Osteocyte (in vitro differentiated cells): ENCODE measurements at regions not wholly inside any gene's neighbourhood (a gene's known extent, or its start where the extent isn't known, plus 50 kb on each side); places are given as distances from the start of the nearest gene placed in this dataset.
A peak's percentile ranks its signal among the peaks of the same experiment; 100 is the strongest.

Experiments
- DNase-seq: peaks from one replicate; pipeline ENCODE4 v3.0.0; 2021; ENCODE audit warnings: mixed read lengths; ENCODE audit not compliant: unreplicated experiment; ENCODE audit errors: extremely low spot score
- H3K27ac Mint-ChIP-seq: one replicate; pipeline ENCODE4 v1.8.0; 2021; ENCODE audit warnings: mild to moderate bottlenecking, mixed read lengths; ENCODE audit not compliant: unreplicated experiment
- H3K27me3 Mint-ChIP-seq: one replicate; pipeline ENCODE4 v1.8.0; 2021; ENCODE audit warnings: mixed read lengths; ENCODE audit not compliant: unreplicated experiment
- H3K36me3 Mint-ChIP-seq: one replicate; pipeline ENCODE4 v1.8.0; 2021; ENCODE audit warnings: mixed read lengths; ENCODE audit not compliant: unreplicated experiment
- H3K4me1 Mint-ChIP-seq: one replicate; pipeline ENCODE4 v1.8.0; 2021; ENCODE audit warnings: mixed read lengths; ENCODE audit not compliant: unreplicated experiment
- H3K4me3 Mint-ChIP-seq: one replicate; pipeline ENCODE4 v1.8.0; 2021; ENCODE audit warnings: mild to moderate bottlenecking, moderate library complexity, mixed read lengths; ENCODE audit not compliant: unreplicated experiment
- H3K9me3 Mint-ChIP-seq: one replicate; pipeline ENCODE4 v1.8.0; 2021; ENCODE audit warnings: mixed read lengths; ENCODE audit not compliant: unreplicated experiment
- TF ChIP-seq, protein P1 (sequence below): fragments of 200-600 bp; sonication (generic); IDR thresholded peaks from 2 replicates; pipeline ENCODE4 v1.5.0; 2021; ENCODE audit warnings: antibody characterized with exemption, mild to moderate bottlenecking, moderate library complexity

DNA sequence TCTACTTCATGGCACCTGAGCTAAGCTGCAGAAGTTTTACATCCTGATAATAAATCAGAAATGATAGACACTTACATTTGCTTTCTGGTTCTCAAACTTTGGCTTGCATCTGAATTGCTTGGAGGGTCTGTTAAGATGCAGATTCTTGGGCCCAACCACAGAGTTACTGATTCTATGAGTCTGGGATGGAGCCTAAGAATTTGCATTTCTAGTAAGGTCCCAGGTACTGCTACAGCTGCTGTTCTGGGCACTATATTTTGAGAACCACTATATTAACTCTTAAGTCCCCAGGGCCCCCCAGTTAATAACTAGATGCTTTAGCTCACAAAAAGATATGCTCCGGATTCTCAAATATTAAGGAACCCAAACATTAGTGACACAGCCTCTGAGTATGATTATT lies 69.8 kb upstream of the DAB2 start:
- Mint-ChIP-seq H3K9me3 (peaks cover 17% of the 10 kb centered on the region), H3K4me3 (no peak overlapping the region), H3K27ac (peak overlapping the region; percentile 96), H3K36me3 (peaks cover 5% of the 10 kb centered on the region), H3K27me3 (no peaks in the 10 kb centered on the region), H3K4me1 (peaks cover 51% of the 10 kb centered on the region)
- no peak for DNase-seq
- TF ChIP-seq, protein P1, sequence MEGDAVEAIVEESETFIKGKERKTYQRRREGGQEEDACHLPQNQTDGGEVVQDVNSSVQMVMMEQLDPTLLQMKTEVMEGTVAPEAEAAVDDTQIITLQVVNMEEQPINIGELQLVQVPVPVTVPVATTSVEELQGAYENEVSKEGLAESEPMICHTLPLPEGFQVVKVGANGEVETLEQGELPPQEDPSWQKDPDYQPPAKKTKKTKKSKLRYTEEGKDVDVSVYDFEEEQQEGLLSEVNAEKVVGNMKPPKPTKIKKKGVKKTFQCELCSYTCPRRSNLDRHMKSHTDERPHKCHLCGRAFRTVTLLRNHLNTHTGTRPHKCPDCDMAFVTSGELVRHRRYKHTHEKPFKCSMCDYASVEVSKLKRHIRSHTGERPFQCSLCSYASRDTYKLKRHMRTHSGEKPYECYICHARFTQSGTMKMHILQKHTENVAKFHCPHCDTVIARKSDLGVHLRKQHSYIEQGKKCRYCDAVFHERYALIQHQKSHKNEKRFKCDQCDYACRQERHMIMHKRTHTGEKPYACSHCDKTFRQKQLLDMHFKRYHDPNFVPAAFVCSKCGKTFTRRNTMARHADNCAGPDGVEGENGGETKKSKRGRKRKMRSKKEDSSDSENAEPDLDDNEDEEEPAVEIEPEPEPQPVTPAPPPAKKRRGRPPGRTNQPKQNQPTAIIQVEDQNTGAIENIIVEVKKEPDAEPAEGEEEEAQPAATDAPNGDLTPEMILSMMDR, result no peak

DNA sequence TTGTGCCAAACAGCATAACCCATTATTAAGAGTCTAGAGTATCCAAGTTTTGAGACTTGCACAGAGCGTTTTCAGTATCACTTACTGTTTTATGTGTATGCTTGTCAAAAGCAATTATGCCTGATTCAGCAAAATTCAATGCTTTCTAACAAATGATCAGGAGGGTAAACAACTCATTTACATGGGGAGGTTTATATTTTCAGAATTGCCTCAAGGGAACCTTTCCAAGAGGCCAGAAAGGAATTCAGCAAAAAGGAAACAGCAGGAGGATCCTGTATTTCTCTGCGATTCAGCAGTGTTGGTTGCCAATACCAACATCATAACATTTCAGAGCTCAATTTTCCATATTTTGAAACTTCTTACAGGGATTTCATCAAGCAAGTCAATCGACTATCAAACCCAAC lies 69.3 kb upstream of the DAB2 start:
- peak overlapping the region; percentile 96 for H3K27ac Mint-ChIP-seq
- DNase-seq, result no peak
- peaks cover 47% of the 10 kb centered on the region for H3K4me1 Mint-ChIP-seq

DNA sequence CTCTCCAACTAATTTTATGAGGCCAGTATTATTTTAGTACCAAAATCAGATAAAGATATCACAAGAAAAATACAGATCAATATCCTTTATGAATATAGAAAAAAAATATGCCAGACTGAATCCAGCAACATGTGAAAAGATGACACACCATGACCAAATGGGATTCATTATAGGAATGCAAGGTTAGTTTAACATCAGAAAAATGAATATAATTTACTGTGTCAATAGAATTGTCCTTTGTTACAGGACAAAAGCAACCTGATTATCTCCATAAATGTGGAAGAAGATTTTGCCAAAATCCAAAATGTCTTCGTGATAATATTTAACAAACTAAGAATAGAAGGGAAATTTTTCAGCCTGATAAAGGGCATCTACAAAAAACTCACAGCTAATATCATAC lies 66.4 kb upstream of the DAB2 start:
- TF ChIP-seq, protein P1, result no peak
- no peak overlapping the region for H3K27ac Mint-ChIP-seq
- no peak for DNase-seq
- peaks cover 36% of the 10 kb centered on the region for H3K4me1 Mint-ChIP-seq
- peaks cover 17% of the 10 kb centered on the region for H3K9me3 Mint-ChIP-seq
- no peaks in the 10 kb centered on the region for H3K27me3 Mint-ChIP-seq
- H3K4me3 Mint-ChIP-seq, result no peak overlapping the region
- H3K36me3 Mint-ChIP-seq, result peaks cover 5% of the 10 kb centered on the region

More for the DNA sequence above, 69.3 kb upstream of the DAB2 start:
- Mint-ChIP-seq H3K9me3 (peaks cover 17% of the 10 kb centered on the region), H3K36me3 (peaks cover 5% of the 10 kb centered on the region), H3K4me3 (peak overlapping the region; percentile 24), H3K27me3 (no peaks in the 10 kb centered on the region)
- TF ChIP-seq, protein P1, result no peak

DNA sequence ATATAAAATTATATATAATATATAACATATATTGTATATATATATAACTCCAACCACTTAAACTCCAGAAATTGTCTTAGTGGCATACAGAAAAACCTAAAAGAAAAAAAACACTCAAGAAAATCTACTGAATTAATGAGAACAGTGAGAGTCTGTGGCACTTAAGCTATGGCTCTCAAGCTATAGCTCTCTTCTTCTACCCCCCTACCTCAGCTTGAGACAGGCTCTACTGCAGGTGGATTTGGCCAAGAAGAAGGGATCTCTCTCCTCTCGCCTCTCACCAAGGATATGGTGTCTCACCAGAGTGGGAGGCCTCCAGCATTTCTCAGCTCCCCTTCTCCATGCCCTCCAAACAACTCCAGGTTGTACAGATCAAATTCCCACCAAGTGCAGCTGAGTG lies 64.5 kb upstream of the DAB2 start:
- Mint-ChIP-seq H3K4me3 (no peak overlapping the region), H3K27me3 (no peaks in the 10 kb centered on the region), H3K9me3 (peaks cover 17% of the 10 kb centered on the region), H3K4me1 (peaks cover 23% of the 10 kb centered on the region), H3K27ac (no peak overlapping the region), H3K36me3 (peaks cover 5% of the 10 kb centered on the region)
- TF ChIP-seq, protein P1, result no peak
- no peak for DNase-seq

DNA sequence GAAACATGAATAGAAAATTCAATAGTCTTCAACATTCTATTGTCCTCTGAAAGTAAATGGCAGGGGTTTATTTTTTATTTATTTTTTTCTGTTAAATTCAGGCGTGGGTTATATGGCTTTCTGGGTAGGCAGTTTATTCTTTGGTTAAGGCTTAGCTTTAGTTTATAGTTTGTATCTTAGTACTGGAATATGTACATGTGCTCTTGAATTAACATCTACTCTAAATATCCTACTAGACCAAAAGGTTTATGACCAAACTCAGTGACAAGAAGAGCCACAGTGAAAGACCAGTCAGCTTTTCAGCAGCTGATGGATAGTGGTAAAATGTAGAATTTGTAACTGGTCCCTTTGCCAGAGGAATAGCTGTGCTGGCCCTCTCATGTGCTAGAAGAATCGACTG lies 62.0 kb upstream of the DAB2 start:
- H3K27ac Mint-ChIP-seq, result peak overlapping the region; percentile 45
- H3K27me3 Mint-ChIP-seq, result no peaks in the 10 kb centered on the region
- TF ChIP-seq, protein P1, result no peak
- peaks cover 15% of the 10 kb centered on the region for H3K4me1 Mint-ChIP-seq
- peaks cover 11% of the 10 kb centered on the region for H3K9me3 Mint-ChIP-seq
- no peak for DNase-seq
- H3K36me3 Mint-ChIP-seq, result peaks cover 5% of the 10 kb centered on the region
- H3K4me3 Mint-ChIP-seq, result no peak overlapping the region
